ENCODE measurements at regions not wholly inside any gene's neighbourhood (a gene's known extent, or its start where the extent isn't known, plus 50 kb on each side); places are given as distances from the start of the nearest gene placed in this dataset.

- Histone ChIP-seq H3K27me3 (ENCODE audit: control insufficient read depth in 1 of 2, insufficient read depth in 2 of 2, low read length in 2 of 2) (peaks cover 0 to 4% of the 10 kb centered on the region in 2 experiments; a peak in 1 of 5 replicates), H3K36me3 (replicated peaks in 1 of 2; ENCODE audit: control insufficient read depth in 1 of 2, insufficient read depth in 2 of 2, low read length in 2 of 2) (no peaks in the 10 kb centered on the region), H3K4me3 (replicated peaks in 1 of 3; ENCODE audit: insufficient read depth in 1 of 3, low read depth in 2 of 3, low read length in 3 of 3) (no peak overlapping the region), H3K4me2 (ENCODE audit: low read depth, low read length) (no peak overlapping the region), H3K9ac (ENCODE audit: insufficient read depth, low read depth, low read length) (no peak overlapping the region), H3K27ac (ENCODE audit: extremely low read length, insufficient read depth, low read length) (no peak overlapping the region), H3K79me2 (ENCODE audit: insufficient read depth, low read length) (no peaks in the 10 kb centered on the region), H2AFZ (ENCODE audit: low read length) (no peak overlapping the region), H3K9me3 (ENCODE audit: low read length) (no peaks in the 10 kb centered on the region), H3K4me1 (ENCODE audit: insufficient read depth, low read length) (no peaks in the 10 kb centered on the region), H4K20me1 (ENCODE audit: insufficient read depth, low read length) (no peaks in the 10 kb centered on the region)
- intact Hi-C loops (cut with micrococcal nuclease; ENCODE audit: unreplicated experiment) (no loop called here), in situ Hi-C loops (cut with HindIII; ENCODE audit: extremely low pct_ligation_motif_present, low pct_unique_long_range_greater_than_20kb) (no loop called here)
- TF ChIP-seq ZNF33B (CRISPR knock-in tag; IDR thresholded peaks at IDR 0.05) (no peak), ZNF431 (CRISPR knock-in tag; IDR thresholded peaks at IDR 0.05; ENCODE audit: borderline replicate concordance, low read depth) (no peak), ZNF275 (CRISPR knock-in tag; IDR thresholded peaks at IDR 0.05; ENCODE audit: borderline replicate concordance) (no peak), ZNF558 (CRISPR knock-in tag; IDR thresholded peaks at IDR 0.05; ENCODE audit: borderline replicate concordance) (no peak)
- CTCF ChIA-PET (ENCODE audit: low intra/inter-chr PET ratio, low total read pairs): no interaction called here
- ATAC-seq: no peak
- POLR2A ChIA-PET: no interaction called here
- FAIRE-seq: no peak
- no TSS peak for BruUV-seq (replicated peaks)
- no peak for DNase-seq (ENCODE audit: low spot score)
- WGBS (ENCODE audit: low lambda C conversion rate): 22% methylated on average over 2 of the region's 2 CpGs
These were observed 334.7 kb downstream of the ACTL7B start for GRCh38 chr9:108521063-108521590.

GRCh38 chr9:108519437-108519836 lies 336.3 kb downstream of the ACTL7B start:
- Histone ChIP-seq H3K4me3 (replicated peaks in 1 of 3; ENCODE audit: insufficient read depth in 1 of 3, low read depth in 2 of 3, low read length in 3 of 3) (no peak overlapping the region), H3K27ac (ENCODE audit: extremely low read length, insufficient read depth, low read length) (no peak overlapping the region), H3K79me2 (ENCODE audit: insufficient read depth, low read length) (no peaks in the 10 kb centered on the region), H3K9ac (ENCODE audit: insufficient read depth, low read depth, low read length) (no peak overlapping the region), H3K36me3 (replicated peaks in 1 of 2; ENCODE audit: control insufficient read depth in 1 of 2, insufficient read depth in 2 of 2, low read length in 2 of 2) (no peaks in the 10 kb centered on the region), H2AFZ (ENCODE audit: low read length) (no peak overlapping the region), H3K4me2 (ENCODE audit: low read depth, low read length) (no peak overlapping the region), H3K9me3 (ENCODE audit: low read length) (no peaks in the 10 kb centered on the region), H3K4me1 (ENCODE audit: insufficient read depth, low read length) (no peaks in the 10 kb centered on the region), H4K20me1 (ENCODE audit: insufficient read depth, low read length) (no peaks in the 10 kb centered on the region), H3K27me3 (ENCODE audit: control insufficient read depth in 1 of 2, insufficient read depth in 2 of 2, low read length in 2 of 2) (peaks cover 0 to 4% of the 10 kb centered on the region in 2 experiments; a peak in 1 of 5 replicates)
- no peak for DNase-seq (ENCODE audit: low spot score)
- FAIRE-seq: no peak
- in situ Hi-C loops (cut with HindIII; ENCODE audit: extremely low pct_ligation_motif_present, low pct_unique_long_range_greater_than_20kb) (no loop called here), intact Hi-C loops (cut with micrococcal nuclease; ENCODE audit: unreplicated experiment) (no loop called here)
- WGBS (ENCODE audit: low lambda C conversion rate): 0% methylated on average over 2 of the region's 2 CpGs
- ChIA-PET POLR2A (no interaction called here), CTCF (ENCODE audit: low intra/inter-chr PET ratio, low total read pairs) (no interaction called here)
- no peak for ATAC-seq
- BruUV-seq (replicated peaks): no TSS peak
- TF ChIP-seq ZNF33B (CRISPR knock-in tag; IDR thresholded peaks at IDR 0.05) (no peak), ZNF335 (CRISPR knock-in tag; IDR thresholded peaks at IDR 0.05) (no peak), HOXA3 (CRISPR knock-in tag; IDR thresholded peaks at IDR 0.05) (no peak), NR1H2 (CRISPR knock-in tag; IDR thresholded peaks at IDR 0.05; ENCODE audit: borderline replicate concordance, low read depth) (no peak), ZNF639 (CRISPR knock-in tag; conservative IDR thresholded peaks at IDR 0.05) (no peak), TCF7L2 (IDR thresholded peaks at IDR 0.05; ENCODE audit: low read depth, low read length) (no peak), ZNF280B (CRISPR knock-in tag; IDR thresholded peaks at IDR 0.05; ENCODE audit: borderline replicate concordance) (no peak), MEF2D (CRISPR knock-in tag; IDR thresholded peaks at IDR 0.05) (no peak), ZBTB7A (CRISPR knock-in tag; IDR thresholded peaks at IDR 0.05) (no peak)

Measured in HepG2 (cell line).